Tibial nerve (tissue), 3 donors: ENCODE measurements at regions not wholly inside any gene's neighbourhood (a gene's known extent, or its start where the extent isn't known, plus 50 kb on each side); places are given as distances from the start of the nearest gene placed in this dataset.

Experiments
- POLR2A ChIP-seq, 2 donors: fragments of 450-650 bp; IDR thresholded peaks; one replicate each; pipeline ENCODE4 v1.6.1; 2017; ENCODE audit warnings: antibody characterized with exemption in 2 of 2, mild to moderate bottlenecking in 2 of 2, moderate library complexity in 2 of 2
- TF ChIP-seq, protein P1 (sequence below), 5 experiments: fragments of 200-600 bp in 3 of 5; fragments of 450-650 bp in 2 of 5; sonication (generic) in 3 of 5; IDR thresholded peaks; one replicate each; pipeline ENCODE4 v1.5.1; 2016 to 2019; ENCODE audit warnings: antibody characterized with exemption in 5 of 5, mild to moderate bottlenecking in 3 of 5, moderate library complexity in 2 of 5

DNA sequence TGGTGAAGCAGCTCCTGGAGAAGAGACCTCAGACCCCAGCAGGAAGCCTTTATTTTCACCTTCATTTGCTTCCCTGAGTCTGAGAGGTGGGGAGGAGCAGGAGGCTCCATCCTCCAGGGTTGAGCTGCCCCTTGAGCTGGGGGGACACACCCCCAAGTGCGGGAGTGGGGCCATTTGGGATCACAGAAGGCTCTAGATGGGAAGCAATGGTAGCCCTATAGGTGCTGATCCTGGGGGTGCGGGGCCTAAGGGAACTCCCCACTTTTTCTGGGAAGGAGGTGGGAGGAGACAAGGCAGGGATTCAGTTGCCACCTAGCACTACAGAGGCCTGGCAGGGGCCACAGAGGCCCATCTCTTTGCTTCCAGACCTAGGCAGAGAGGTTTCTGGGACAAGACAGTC lies 247.9 kb upstream of the CSF3R start:
- no peak for TF ChIP-seq POLR2A (IDR thresholded peaks at IDR 0.05)
- TF ChIP-seq, protein P1, sequence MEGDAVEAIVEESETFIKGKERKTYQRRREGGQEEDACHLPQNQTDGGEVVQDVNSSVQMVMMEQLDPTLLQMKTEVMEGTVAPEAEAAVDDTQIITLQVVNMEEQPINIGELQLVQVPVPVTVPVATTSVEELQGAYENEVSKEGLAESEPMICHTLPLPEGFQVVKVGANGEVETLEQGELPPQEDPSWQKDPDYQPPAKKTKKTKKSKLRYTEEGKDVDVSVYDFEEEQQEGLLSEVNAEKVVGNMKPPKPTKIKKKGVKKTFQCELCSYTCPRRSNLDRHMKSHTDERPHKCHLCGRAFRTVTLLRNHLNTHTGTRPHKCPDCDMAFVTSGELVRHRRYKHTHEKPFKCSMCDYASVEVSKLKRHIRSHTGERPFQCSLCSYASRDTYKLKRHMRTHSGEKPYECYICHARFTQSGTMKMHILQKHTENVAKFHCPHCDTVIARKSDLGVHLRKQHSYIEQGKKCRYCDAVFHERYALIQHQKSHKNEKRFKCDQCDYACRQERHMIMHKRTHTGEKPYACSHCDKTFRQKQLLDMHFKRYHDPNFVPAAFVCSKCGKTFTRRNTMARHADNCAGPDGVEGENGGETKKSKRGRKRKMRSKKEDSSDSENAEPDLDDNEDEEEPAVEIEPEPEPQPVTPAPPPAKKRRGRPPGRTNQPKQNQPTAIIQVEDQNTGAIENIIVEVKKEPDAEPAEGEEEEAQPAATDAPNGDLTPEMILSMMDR (IDR thresholded peaks at IDR 0.05): no peak
